WERI-Rb-1 (cell line): ENCODE measurements at regions not wholly inside any gene's neighbourhood (a gene's known extent, or its start where the extent isn't known, plus 50 kb on each side); places are given as distances from the start of the nearest gene placed in this dataset.

ENCODE experiments used
- DNase-seq: peaks from one replicate; pipeline ENCODE4 v3.0.0-alpha.2; 2020
- H3K27ac ChIP-seq: fragments of 250-450 bp; sonication (Bioruptor Pico); 2 replicates; pipeline ENCODE4 v1.5.1; 2020; ENCODE audit warnings: mild to moderate bottlenecking, moderate library complexity
- H3K27me3 ChIP-seq: fragments of 250-450 bp; sonication (Bioruptor Pico); 2 replicates; pipeline ENCODE4 v1.5.1; 2021; ENCODE audit warnings: mild to moderate bottlenecking, low read depth, moderate library complexity; ENCODE audit not compliant: insufficient read depth, severe bottlenecking
- H3K36me3 ChIP-seq: fragments of 250-450 bp; sonication (Bioruptor Pico); 2 replicates; pipeline ENCODE4 v1.5.1; 2020; ENCODE audit warnings: mild to moderate bottlenecking, moderate library complexity
- H3K4me3 ChIP-seq: 2 replicates; pipeline ENCODE4 v1.5.1; 2011; ENCODE audit warnings: low read depth, mild to moderate bottlenecking, control low read depth, low read length
- H3K9me3 ChIP-seq: fragments of 250-450 bp; sonication (Bioruptor Pico); 2 replicates; pipeline ENCODE4 v1.5.1; 2021; ENCODE audit warnings: mild to moderate bottlenecking, moderate library complexity; ENCODE audit not compliant: severe bottlenecking
- TF ChIP-seq, protein P1 (sequence below): IDR thresholded peaks from 2 replicates; pipeline ENCODE4 v1.5.1; 2011; ENCODE audit warnings: low read depth, mild to moderate bottlenecking, control low read depth, inconsistent platforms, low read length

DNA sequence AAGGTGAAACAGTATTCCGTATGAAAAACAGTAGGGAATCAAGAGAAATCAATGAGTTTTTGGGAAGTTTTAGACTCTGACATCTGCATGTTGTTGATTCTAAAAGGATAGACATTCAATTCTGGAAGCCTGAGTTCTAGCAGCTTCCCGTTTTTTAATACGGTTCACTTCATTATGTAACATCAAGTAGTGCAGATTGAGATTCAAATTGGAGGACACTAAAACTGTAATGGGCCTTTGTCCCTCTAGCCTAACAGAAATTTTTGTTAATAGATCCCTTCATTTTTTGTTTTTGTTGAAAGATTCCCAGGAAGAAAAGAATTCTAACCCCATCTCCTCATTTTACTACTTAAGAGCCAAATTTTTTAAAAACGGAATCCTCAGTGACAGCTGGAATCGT is 384.6 kb downstream of the SH3GL2 start:
- TF ChIP-seq, protein P1, sequence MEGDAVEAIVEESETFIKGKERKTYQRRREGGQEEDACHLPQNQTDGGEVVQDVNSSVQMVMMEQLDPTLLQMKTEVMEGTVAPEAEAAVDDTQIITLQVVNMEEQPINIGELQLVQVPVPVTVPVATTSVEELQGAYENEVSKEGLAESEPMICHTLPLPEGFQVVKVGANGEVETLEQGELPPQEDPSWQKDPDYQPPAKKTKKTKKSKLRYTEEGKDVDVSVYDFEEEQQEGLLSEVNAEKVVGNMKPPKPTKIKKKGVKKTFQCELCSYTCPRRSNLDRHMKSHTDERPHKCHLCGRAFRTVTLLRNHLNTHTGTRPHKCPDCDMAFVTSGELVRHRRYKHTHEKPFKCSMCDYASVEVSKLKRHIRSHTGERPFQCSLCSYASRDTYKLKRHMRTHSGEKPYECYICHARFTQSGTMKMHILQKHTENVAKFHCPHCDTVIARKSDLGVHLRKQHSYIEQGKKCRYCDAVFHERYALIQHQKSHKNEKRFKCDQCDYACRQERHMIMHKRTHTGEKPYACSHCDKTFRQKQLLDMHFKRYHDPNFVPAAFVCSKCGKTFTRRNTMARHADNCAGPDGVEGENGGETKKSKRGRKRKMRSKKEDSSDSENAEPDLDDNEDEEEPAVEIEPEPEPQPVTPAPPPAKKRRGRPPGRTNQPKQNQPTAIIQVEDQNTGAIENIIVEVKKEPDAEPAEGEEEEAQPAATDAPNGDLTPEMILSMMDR, result no peak
- DNase-seq, result no peak
- Histone ChIP-seq H3K9me3 (no peaks in the 10 kb centered on the region), H3K4me3 (no peak overlapping the region), H3K36me3 (no peaks in the 10 kb centered on the region), H3K27ac (no peak overlapping the region), H3K27me3 (no peaks in the 10 kb centered on the region)

GRCh38 chr9:17967731-17968130 is 388.9 kb downstream of the SH3GL2 start:
- H3K4me3 ChIP-seq, result no peak overlapping the region
- no peaks in the 10 kb centered on the region for H3K27me3 ChIP-seq
- TF ChIP-seq, protein P1, result no peak
- H3K27ac ChIP-seq, result no peak overlapping the region
- DNase-seq, result no peak
- no peaks in the 10 kb centered on the region for H3K9me3 ChIP-seq
- H3K36me3 ChIP-seq, result no peaks in the 10 kb centered on the region

DNA sequence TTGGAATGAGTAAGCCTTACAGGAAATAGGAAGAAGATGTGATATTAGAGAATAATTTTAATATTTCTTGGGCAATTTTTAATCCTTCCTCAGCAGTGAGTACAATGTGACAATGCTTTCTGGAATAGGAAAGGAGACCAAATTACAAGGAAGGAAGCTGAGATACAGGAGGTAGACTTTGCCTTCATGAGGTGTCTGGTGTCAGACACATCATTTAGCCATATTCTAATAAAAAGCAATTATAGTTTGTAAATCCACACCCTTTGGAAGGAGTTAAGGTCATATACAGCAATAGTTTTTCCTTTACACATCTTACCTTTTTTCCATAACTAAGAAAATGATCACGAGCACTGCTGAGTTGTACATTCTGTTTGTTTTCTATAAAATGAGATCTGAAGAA is 390.4 kb downstream of the SH3GL2 start:
- DNase-seq, result no peak
- TF ChIP-seq, protein P1, result no peak

DNA sequence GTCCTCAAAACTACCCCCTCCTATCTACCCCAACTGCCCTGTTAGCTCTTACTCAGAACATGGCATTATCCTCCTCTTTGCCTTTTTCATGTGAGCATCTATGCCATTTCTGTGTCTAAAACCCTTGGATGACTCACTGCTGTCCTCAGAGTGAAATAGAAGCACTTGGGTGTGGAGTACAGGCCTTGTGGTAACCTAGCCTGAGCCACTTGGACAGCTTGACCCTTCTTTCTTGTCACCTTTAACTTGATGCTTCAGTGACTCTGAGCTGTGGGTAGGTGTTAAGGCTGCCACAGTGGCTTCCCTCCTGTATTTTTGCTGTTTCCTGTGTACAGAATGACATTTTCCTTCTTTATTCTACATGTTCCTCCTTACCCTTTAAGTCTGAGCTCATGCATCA is 391.4 kb downstream of the SH3GL2 start:
- Histone ChIP-seq H3K9me3 (no peaks in the 10 kb centered on the region), H3K4me3 (no peak overlapping the region), H3K27ac (no peak overlapping the region), H3K36me3 (no peaks in the 10 kb centered on the region), H3K27me3 (no peaks in the 10 kb centered on the region)
- TF ChIP-seq, protein P1, result no peak
- DNase-seq, result no peak

More for the DNA sequence above, 390.4 kb downstream of the SH3GL2 start:
- Histone ChIP-seq H3K4me3 (no peak overlapping the region), H3K9me3 (no peaks in the 10 kb centered on the region), H3K27me3 (no peaks in the 10 kb centered on the region), H3K27ac (no peak overlapping the region), H3K36me3 (no peaks in the 10 kb centered on the region)

GRCh38 chr9:17978773-17979172 is 399.9 kb downstream of the SH3GL2 start:
- H3K4me3 ChIP-seq, result no peak overlapping the region
- H3K9me3 ChIP-seq, result no peaks in the 10 kb centered on the region
- TF ChIP-seq, protein P1, result no peak

DNA sequence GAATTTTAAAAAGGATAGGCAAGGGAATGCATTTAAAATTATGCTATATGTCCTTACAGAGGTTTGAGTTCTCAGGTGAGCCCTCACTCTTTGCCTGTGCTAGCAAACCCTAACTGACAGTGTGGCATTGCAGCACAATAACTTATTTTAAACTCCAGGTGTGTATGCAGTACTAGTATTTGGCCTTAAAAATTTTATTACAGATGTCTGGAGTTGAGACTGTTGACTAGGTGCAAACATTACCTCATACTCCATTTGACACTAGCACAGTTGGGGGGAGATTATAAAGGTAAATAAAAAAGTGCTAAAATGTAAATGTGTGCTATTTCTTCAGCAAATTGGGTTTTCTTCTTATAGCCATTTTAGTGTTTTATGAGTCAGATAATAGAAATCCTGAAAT is 407.7 kb downstream of the SH3GL2 start:
- Histone ChIP-seq H3K4me3 (no peak overlapping the region), H3K36me3 (no peaks in the 10 kb centered on the region), H3K27ac (no peak overlapping the region), H3K27me3 (no peaks in the 10 kb centered on the region), H3K9me3 (no peaks in the 10 kb centered on the region)
- no peak for DNase-seq
- TF ChIP-seq, protein P1, result no peak

More at GRCh38 chr9:17978773-17979172, 399.9 kb downstream of the SH3GL2 start:
- Histone ChIP-seq H3K27ac (no peak overlapping the region), H3K27me3 (no peaks in the 10 kb centered on the region), H3K36me3 (no peaks in the 10 kb centered on the region)
- DNase-seq, result no peak
